CD4-positive, alpha-beta T cell treated with Interleukin-1 beta for 1 hour (primary cell): ENCODE measurements at regions not wholly inside any gene's neighbourhood (a gene's known extent, or its start where the extent isn't known, plus 50 kb on each side); places are given as distances from the start of the nearest gene placed in this dataset.
"Not testable (repeated sequence)": the region's sequence is repeated elsewhere in the genome, so short reads cannot be mapped to it uniquely, and the experiment has no call there.

Source experiments
- DNase-seq, 2 donors: peaks; one replicate each; pipeline ENCODE4 v3.0.0-alpha.2; 2020 to 2022

DNA sequence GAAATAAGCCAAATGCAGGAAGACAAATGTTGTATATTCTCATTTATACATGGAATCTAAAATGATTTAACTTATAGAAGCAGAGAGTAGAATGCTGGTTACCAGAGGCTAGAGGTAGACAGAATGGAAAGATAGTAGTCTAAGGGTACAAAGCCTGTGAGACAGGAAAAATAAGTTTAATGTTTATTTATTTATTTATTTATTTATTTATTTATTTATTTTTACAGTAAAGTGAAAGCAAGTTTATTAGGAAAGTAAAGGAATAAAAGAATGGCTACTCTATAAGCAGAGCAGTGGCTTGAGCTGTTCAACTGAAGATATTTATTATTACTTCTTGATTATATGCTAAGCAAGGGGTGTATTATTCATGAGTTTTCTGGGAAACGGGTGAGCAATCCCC, 203.2 kb downstream of the LAS1L start:
- no peak for DNase-seq

- no peak for DNase-seq
These were observed 234.3 kb downstream of the LAS1L start for GRCh38 chrX:65300104-65300809.

GRCh38 chrX:65282905-65283304, 251.7 kb downstream of the LAS1L start:
- DNase-seq, result not testable (repeated sequence)

DNA sequence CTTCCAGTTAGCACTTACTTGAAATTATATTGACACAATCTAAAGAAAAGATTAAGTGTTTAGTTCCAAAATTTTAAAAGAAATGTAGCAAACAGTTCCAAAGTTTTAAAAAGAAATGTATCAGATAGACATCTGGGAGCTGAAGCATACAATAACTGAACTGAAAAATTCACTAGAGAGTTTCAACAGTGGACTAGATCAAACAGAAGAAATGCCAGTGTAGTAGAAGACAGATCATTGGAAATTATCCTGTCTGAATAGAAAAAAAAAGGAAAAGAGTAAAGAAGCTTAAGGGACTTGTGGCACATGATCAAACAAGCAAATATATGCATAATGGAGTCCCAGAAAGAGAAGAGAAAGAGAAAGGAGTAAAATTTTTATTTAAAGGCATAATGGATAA, 261.4 kb downstream of the LAS1L start:
- no peak for DNase-seq

GRCh38 chrX:65266482-65266881, 268.1 kb downstream of the LAS1L start:
- DNase-seq, result no peak

- DNase-seq, result no peak
These were observed 277.6 kb upstream of the ZC4H2 start for GRCh38 chrX:65253817-65254216.

DNA sequence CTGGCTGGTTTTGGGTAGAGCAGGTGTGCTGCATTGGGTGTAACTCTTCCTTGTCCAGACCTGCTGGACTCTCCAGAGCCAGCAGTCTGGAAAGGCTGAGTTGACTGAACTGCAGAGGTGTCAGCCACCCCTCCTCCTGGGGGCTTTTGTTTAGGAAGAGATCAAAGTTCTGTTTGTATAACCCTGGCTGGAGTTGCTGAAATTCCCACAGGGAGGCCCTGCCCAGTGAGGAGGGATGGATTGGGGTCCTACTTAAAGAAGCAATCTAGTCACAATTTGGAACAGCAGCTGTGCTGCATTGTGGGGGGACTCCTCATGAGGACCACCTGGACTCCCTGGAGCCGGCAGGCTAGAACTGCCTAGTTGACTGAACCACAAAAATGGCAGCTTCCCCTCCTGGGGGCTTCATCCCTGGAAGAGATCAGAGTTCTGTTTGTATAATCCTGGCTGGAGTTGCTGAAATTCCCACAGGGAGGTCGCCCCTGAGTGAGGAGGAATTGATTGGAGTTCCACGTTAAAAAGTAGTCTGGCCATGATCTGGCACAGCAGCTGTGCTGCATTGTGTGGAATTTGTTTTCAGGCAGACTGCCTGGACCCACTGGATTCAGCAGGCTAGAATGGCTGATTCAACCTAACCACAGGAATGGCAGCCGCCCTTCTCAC, 264.9 kb upstream of the ZC4H2 start:
- no peak for DNase-seq

GRCh38 chrX:65203545-65203944, 227.3 kb upstream of the ZC4H2 start:
- no peak for DNase-seq

GRCh38 chrX:65196758-65197360, 220.6 kb upstream of the ZC4H2 start:
- no peak for DNase-seq

DNA sequence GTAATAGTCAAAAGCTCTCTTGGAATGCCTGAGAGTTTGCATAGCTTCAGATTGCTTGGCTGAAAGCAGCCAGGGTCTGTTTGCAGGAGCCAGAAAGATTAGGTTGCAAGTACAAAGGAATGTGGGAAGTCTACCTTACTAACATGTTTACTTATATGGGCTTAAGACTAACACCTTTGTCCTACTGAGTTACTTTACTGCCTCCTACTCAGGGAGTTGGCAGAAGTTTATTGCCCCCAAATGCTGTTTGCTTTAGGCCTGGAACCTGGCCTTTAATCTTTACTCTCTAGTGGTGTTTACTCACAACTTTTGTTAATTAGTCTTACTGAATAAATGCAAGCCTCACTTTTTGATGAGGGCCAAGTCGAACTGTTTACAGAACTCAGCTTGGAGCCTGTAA, 219.4 kb upstream of the ZC4H2 start:
- no peak for DNase-seq

- no peak for DNase-seq
These were observed 218.3 kb upstream of the ZC4H2 start for GRCh38 chrX:65194547-65194946.

DNA sequence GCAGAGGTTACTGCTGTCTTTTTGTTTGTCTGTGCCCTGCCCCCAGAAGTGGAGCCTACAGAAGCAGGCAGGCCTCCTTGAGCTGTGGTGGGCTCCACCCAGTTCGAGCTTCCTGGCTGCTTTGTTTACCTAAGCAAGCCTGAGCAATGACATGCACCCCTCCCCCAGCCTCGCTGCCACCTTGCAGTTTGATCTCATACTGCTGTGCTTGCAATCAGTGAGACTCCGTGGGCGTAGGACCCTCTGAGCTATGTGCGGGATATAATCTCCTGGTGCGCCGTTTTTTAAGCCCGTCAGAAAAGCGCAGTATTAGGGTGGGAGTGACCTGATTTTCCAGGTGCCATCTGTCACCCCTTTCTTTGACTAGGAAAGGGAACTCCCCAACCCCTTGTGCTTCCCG, 187.1 kb upstream of the ZC4H2 start:
- DNase-seq, result not testable (repeated sequence)

- no peak for DNase-seq
These were observed 172.0 kb upstream of the ZC4H2 start for GRCh38 chrX:65148232-65148631.

- DNase-seq, result no peak
These were observed 160.2 kb upstream of the ZC4H2 start for GRCh38 chrX:65136424-65136823.

DNA sequence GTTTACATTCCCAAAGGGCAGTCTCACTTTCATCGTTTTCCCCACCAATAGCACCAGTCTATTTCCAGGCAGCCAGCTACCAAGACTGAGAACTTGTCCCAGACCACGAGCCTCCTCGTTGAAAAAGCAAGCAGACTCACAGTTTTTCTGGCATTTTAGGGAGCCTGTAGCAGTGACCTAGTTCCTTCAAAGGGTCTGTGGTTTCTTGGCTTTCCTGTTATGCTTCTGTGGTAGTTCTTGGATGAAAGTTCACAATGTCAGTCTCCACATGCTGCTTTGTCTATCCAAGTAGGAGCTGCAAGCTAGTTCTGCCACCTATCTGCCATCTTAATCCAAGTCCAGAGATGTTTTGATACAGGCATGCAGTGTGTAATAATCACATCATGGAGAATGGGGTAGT, 151.6 kb upstream of the ZC4H2 start:
- peak in 1 of 2 donors; percentile 17 for DNase-seq

GRCh38 chrX:65098851-65099250, 122.6 kb upstream of the ZC4H2 start:
- no peak for DNase-seq

DNA sequence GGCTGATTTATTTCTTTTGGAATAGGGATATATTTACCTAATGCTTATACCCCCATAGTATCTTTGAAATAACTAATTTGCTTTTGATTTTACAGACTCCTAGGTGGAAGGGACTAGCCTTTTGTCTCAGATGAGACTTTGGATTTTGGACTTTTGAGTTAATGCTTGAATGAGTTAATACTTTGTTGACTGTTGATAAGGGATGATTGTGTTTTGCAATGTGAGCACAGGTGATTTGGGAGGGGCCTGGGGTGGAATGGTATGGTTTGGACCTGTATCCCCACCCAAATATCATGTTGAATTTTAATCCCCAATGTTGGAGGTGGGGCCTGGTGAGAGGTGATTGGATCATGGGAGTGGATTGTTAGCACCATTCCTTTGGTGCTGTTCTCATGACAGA, 117.4 kb upstream of the ZC4H2 start:
- no peak for DNase-seq

DNA sequence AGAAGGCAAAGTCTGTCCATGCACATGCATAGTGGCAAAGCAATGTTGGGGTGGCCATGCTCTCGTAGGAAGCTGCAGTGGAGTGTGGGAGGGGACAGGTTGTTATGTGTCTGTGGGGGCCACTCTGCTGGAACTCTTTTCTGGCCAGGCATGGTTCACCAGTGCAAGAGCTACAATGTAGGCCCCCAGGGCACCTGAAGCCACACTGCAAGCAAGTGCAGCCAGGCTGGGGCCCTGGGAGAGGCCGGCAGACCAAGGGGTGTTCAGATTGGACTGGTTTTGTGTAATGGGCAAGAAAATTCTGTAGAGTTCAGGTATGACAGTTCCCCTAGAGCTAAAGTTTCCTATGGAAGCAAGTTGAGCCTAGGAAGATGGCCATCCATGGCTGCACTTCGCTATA, 97.0 kb upstream of the ZC4H2 start:
- DNase-seq, result no peak

GRCh38 chrX:65072590-65072989, 96.3 kb upstream of the ZC4H2 start:
- no peak for DNase-seq

- DNase-seq, result not testable (repeated sequence)
These were observed 82.4 kb upstream of the ZC4H2 start for GRCh38 chrX:65058626-65059025.

- DNase-seq, result no peak
These were observed 68.8 kb upstream of the ZC4H2 start for GRCh38 chrX:65045001-65045400.

DNA sequence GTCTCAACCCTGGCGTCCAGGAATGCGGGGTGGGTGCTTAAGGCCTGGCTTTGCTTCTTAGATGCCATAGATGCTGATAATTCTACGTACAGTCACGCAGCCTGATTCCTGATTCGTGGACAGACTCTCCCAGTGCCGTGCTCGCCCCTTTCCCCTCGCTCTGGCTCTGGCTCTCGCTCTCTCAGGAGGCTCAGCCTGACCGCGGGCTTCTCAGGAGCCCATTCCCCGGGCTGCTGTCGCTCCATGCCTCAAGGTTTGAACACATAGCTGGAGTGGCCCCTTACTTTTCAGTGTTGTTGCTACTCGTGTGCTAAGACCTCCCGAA, 59.2 kb upstream of the ZC4H2 start:
- DNase-seq, result peak in 1 of 2 donors; percentile 0

GRCh38 chrX:65034668-65035445, 58.6 kb upstream of the ZC4H2 start, which contains the start of gene ZC3H12B:
ZC3H12B (plus strand) TSS chrX:65034826.
- DNase-seq, result peak; percentile 84 to 88

GRCh38 chrX:65034292-65034667, 58.0 kb upstream of the ZC4H2 start:
- no peak for DNase-seq
